NT2/D1 (cell line): ENCODE measurements at regions not wholly inside any gene's neighbourhood (a gene's known extent, or its start where the extent isn't known, plus 50 kb on each side); places are given as distances from the start of the nearest gene placed in this dataset.
"Not testable (repeated sequence)": the region's sequence is repeated elsewhere in the genome, so short reads cannot be mapped to it uniquely, and the experiment has no call there.

Experiments
- SUZ12 ChIP-seq: IDR thresholded peaks from 2 replicates; pipeline ENCODE4 v1.6.1; 2011; ENCODE audit not compliant: insufficient read length, insufficient read depth; ENCODE audit errors: extremely low read depth
- YY1 ChIP-seq: IDR thresholded peaks from 2 replicates; pipeline ENCODE4 v1.6.1; 2011; ENCODE audit not compliant: insufficient read length, insufficient read depth
- ZNF274 ChIP-seq: IDR thresholded peaks from 2 replicates; pipeline ENCODE4 v1.6.1; 2011; ENCODE audit warnings: mild to moderate bottlenecking, low read depth, low read length

DNA sequence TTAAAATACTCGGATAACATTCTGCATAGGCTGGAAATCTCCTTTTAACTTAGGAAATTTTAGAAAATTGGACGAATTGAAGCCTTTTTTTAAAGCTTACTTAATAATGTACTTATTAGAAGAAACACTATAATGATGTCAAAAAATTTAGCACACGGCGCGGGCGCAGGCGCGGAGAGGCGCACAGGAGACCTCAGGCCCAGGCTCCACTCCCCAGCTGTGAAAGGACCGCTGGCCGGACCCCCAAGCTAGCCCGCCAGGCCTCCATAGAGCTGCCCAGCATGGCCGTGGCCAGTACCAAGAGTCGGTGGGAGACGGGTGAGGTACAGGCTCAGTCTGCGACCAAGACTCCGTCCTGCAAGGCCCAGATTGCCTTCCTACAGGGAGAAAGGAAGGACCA, 78.8 kb upstream of the PABPC3 start:
- not testable (repeated sequence) for TF ChIP-seq YY1, ZNF274, SUZ12
